GM12864 (cell line): ENCODE measurements at regions not wholly inside any gene's neighbourhood (a gene's known extent, or its start where the extent isn't known, plus 50 kb on each side); places are given as distances from the start of the nearest gene placed in this dataset.

Experiments used
- DNase-seq: peaks from one replicate; pipeline ENCODE4 v3.0.0-alpha.2; 2011; ENCODE audit warnings: low read depth
- H3K4me3 ChIP-seq: 2 replicates; pipeline ENCODE4 v1.5.1; 2011; ENCODE audit warnings: mild to moderate bottlenecking, low read depth, low read length, control low read depth
- CTCF ChIP-seq: IDR thresholded peaks from 2 replicates; pipeline ENCODE4 v1.5.1; 2011; ENCODE audit warnings: low read depth, mild to moderate bottlenecking, moderate library complexity, low read length, control low read depth, inconsistent platforms; ENCODE audit errors: missing control alignments

GRCh38 chr13:30017880-30018279, 167.5 kb upstream of the UBL3 start:
- no peak overlapping the region for H3K4me3 ChIP-seq
- TF ChIP-seq CTCF, result no peak
- no peak for DNase-seq

DNA sequence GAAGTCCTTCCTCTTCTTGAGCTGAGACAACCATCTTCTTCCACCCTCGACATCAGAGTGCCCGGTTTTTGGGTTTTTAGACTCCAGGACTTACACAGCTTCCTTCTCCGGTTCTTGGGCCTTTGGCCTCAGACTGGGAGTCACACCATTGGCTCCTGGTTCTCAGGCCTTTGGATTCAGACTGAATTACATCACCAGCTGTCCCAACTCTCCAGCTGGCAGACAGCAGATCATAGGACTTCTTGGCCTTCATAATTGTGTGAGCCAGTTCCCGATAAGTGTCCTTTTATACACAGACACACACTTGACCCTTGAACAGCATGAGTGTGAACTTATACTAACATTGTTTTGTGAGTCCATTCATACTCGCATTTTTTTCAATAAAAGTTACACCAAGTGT, 166.0 kb upstream of the UBL3 start:
- no peak overlapping the region for H3K4me3 ChIP-seq
- TF ChIP-seq CTCF, result no peak
- DNase-seq, result no peak

- TF ChIP-seq CTCF, result no peak
- DNase-seq, result no peak
- H3K4me3 ChIP-seq, result no peak overlapping the region
Measured at GRCh38 chr13:30009411-30009810, 159.0 kb upstream of the UBL3 start.

DNA sequence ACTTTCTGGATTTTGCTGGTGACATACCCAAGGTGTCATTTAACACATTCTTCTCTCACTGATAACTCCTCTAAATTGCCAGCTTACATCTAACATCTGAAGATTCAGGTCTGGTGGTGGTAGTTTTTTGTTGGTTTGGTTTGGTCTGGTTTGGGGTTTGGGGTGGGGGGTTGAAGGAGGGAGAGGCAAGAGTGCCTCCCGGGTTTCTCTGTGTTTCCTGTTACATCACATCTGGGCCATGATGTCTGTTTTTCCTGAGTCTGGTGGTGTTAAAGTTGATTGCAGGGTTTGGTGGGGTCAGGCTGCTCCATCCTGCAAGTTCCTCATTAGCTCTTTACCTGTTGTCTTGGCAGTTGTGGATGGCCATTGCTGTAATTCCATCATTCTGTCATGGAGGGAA, 155.8 kb upstream of the UBL3 start:
- H3K4me3 ChIP-seq, result no peak overlapping the region
- TF ChIP-seq CTCF, result no peak
- no peak for DNase-seq

DNA sequence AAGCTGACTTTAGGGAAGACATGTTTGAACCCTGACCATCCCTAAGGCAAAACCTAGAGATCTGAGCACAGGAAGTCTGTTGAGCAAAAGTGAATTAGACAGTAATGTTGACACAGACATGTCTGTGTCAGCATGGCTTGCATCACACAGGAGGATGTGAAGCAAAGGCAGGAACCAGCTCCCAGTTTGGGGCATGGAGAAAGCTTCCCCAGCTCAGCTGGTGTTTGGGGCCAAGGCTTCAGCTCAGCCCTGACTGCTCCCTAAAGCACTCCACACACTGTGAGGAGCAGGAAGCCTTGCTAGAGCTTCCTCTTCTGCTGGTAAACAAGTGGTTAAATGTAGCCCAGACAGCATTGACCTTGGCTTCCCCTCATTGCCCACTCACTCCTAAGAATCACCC, 153.8 kb upstream of the UBL3 start:
- H3K4me3 ChIP-seq, result no peak overlapping the region
- DNase-seq, result no peak
- no peak for TF ChIP-seq CTCF

DNA sequence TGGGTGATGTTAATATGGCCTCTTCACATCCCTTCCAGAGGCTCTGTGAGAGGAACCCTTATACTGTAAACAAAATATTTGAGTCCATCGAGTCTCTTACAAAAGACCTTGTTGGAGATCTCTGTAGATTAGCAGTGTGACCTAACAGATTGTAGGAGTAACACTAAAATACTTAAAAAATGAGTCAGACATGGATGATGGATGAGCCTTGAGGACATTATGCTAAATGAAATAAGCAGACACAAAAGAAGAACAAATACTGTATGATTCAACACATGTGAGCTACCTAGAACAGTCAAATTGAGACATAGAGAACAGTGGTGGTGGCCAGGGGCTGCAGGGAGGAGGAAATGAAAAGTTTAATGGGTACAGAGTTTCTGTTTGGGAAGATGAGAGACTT, 152.2 kb upstream of the UBL3 start:
- TF ChIP-seq CTCF, result no peak
- no peak for DNase-seq
- H3K4me3 ChIP-seq, result no peak overlapping the region

DNA sequence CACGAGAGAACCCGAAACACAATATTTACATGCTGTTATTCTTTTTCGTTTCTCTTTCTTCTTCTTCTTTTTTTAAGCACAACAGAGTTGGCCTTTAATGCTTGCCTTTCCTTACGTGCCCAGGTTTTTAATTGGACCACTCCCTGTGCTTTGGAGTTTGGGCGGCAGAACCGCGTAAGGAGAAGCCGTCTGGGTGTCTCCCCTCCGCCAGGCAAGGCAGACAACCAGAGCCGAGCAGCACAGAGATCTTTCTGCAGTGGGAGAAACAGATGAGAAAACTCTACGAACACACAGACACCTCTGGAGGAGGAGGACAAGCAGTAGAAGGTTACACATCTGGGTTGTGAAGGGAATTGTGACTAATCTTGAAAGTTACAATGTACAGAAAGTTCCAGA, 150.0 kb upstream of the UBL3 start:
- no peak for DNase-seq
- no peak for TF ChIP-seq CTCF
- no peak overlapping the region for H3K4me3 ChIP-seq
